GM19328 (cell line): ENCODE measurements at regions not wholly inside any gene's neighbourhood (a gene's known extent, or its start where the extent isn't known, plus 50 kb on each side); places are given as distances from the start of the nearest gene placed in this dataset.

Experiments used
- ATAC-seq: cut with Tn5 transposase; IDR thresholded peaks from one replicate; pipeline ENCODE4 v1.9.1; 2021; ENCODE audit warnings: mild to moderate bottlenecking, moderate library complexity; ENCODE audit not compliant: unreplicated experiment

DNA sequence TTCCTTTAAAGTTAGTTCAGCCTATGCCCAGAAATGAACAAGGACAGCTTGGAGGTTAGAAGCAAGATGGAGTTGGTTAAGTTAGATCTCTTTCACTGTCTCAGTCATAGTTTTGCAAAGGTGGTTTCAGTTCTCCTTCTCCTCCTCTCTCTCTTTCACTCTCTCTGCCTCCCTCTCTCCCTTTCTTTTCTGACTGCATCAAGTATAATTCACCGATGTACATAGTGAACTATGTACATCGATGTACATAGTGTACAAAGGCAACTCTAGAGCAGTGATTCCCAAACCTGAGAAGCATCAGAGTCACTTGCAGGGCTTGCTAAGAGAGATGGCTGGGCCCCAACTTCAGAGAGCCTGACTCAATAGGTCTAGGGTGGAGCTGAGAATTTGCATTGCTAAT, 1259.7 kb downstream of the TYW1 start:
- no peak for ATAC-seq

DNA sequence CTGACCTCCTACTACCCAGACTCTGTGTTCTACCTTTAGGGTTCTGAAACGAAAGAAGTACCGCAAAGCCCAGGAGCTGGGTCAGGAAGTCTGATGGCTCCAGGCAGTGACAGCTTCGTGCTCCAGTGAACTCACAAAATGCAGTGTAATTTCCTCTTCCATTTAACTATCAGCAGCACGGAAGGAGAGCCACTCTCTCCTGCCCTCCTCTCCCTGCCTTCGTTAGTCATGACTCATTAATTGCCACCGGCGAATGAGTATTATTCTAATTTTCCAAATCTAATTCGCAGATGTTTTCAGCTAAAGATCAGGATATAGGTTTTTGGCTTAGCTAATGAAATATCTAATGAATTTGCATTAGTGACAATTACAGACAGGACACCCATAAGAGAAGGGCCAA, 1262.0 kb downstream of the TYW1 start:
- ATAC-seq: no peak

DNA sequence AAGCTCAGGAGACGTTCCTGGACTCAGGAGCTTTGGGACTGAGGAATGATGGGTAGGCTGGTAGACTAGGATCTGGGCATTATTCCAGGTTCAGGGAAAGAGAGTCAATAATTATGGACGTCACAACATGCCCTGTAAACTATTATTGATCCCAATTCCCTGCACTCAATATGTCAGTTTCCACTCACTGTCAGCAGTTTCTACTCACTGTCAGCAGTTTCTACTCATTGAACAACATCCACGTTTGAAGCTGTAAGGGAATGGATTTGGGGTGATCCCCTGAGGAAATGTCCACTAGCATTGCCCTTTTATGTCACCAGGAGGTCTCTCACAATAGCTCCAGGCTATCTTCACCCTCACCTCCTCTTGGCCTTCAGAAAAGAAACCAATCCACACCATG, 1268.6 kb downstream of the TYW1 start:
- ATAC-seq: no peak

DNA sequence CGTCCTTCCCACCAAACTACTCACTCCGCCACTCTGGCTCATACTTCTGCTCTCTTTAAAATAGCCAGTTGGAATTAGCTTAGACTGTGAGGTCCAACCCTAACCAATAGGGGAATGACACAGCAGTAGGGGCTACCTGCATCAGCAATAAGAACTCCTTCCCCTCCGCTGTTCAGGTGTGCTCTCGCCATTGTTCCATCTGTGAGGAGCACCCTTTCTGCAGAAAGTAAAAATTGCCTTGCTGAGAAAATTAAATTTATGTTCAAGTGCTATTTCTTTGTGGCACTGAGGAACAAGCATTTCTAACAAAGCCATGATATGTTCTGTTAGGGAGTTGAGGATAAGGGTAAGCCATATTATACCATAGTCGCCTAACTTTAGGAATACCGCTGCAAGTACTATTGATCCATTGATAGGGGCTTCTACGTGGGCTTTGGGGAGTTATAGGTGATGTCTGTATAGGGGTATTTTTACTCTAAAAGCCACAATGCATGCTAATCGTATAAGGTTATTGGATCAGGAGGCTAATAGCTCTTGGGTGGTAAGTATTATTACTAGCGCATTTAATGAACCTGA, 1269.5 kb downstream of the TYW1 start:
- ATAC-seq: no peak

DNA sequence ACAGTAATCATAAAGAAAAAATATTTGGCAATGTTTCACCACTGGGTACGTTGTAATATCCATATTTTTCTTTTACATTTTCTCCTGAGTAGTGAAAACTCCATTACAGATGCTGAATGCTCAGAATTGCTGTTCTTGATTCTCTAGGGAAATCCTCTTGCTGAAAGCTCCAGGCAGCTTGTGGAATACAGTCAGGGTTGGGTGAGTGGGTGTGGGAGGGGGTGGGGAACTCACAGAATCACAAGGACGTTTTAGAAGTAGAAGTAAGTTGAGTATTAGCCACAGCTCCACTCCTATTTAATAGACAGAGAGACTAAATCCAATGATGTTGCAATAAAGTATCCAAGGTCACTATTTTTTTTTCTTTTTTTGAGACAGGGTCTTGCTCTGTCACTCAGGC, 1270.9 kb downstream of the TYW1 start:
- ATAC-seq: no peak

DNA sequence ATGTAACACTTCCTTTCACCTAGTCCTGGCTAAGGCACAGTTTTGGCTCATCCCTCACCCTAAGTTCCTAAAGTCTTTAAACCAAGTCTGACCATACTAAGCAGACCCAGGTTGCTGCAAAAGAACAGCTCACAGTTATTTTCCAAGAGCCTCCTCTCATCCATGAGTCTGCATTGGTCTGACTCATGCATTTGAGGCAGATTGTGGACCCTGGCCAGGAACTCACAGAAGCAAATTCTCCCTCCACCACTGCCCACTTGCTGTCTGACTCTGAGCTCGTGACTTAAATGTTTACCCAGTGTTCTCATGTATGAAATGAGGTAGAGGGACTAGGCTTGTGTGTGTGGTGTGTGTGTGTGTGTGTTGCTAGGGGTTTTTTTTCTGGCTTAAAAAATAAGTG, 1272.8 kb downstream of the TYW1 start:
- no peak for ATAC-seq

DNA sequence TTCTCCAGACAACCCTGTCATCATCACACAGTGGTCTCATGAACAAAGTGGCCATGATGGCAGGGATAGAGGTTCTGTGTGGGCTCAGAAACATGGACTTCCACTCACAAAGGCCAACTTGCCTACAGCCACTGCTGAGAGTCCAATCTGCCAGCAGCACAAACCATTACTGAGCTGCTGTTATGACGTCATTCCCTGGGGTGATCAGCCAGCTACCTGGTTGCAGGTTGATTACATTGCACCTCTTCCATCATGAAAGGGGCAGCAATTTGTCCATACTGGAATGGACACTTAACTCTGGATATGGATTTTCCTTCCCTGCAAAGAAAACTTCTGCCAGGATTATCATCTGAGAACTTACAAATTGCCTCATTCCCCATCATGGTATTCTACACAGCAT, 1275.9 kb downstream of the TYW1 start:
- no peak for ATAC-seq

DNA sequence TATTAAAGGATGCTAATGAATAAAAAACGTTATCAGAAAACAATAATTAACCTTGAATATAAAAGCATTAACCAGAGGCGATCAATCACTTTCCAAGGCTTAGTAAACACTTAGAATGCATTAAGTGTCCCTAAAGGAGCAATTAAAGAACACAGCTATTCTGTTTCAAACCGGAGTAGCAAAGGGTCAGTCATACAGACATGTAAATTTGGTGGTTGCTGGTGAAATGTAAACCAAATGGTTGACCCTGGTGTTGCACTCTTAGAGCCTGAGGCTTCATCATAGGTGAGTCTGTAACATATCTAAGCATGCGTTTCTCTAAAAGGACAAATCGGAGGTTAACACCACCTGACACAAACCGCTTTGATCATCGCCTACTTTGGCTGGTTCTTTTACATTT, 1280.1 kb downstream of the TYW1 start:
- ATAC-seq: no peak

DNA sequence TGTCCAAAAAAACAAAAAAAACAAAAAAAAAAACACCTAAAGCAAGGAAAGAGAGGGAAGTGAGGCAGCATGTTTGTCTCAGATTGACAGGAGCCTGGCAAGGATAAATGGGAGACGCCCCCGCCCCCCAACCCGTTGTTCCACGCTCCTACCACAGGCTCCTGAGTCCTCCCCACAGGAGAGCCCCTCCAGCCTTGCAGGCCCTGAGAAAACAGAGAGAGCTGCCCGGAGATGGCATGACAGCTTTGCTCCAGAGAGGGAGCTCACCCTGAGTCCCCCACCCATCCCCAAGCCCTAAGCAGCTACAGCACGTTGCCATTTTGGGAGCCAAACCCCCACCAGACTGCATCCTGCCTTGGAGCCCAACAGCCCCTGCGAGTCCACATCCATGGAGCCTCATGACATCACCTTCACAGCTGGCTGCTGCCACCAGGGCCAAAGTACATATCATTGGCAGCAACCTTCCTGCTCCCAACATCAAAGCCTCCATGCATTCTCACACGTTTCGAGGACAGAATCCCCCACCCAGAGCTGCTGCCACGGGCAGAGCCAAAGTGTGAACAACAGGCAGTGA, 1283.3 kb downstream of the TYW1 start:
- ATAC-seq: no peak

DNA sequence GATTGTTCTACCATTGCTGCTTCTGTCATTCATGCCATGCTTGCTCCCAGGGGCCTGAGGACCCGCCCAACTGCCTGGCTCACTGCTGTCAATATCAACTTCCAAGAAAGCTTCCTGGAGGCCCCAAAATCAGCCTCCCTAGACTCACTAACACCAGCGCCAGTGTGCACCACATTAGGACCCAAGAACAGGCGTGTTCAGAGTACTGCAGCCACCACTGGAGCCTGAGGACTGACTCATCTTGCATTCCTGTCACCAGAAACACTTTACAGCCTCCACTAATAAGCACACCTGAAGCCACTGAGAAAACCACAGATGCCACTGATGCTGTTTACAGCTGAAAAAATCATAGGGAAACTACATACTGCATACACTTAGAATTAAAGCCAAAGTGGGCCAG, 1284.3 kb downstream of the TYW1 start:
- no peak for ATAC-seq

DNA sequence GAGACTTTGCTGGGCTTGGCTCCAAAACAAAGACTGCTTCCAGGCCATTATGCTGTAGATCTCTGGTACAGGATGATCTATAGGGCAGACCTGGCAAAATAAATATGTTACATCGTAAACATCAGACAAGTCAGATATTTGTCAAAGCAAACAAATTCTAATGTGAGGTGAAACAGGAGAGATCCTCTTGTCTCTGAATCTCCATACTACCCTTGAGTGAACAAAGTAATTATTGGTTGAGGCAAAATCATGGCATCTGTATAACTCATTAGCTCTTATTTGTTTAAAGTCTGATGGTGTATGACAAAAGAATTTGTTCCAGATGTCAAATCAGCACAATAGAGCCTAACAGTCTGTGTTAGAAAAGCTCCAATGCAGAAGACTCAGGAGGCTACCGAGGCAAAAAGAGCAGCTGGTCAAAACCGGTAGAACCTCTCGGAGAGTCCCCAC, 1291.5 kb downstream of the TYW1 start:
- no peak for ATAC-seq

DNA sequence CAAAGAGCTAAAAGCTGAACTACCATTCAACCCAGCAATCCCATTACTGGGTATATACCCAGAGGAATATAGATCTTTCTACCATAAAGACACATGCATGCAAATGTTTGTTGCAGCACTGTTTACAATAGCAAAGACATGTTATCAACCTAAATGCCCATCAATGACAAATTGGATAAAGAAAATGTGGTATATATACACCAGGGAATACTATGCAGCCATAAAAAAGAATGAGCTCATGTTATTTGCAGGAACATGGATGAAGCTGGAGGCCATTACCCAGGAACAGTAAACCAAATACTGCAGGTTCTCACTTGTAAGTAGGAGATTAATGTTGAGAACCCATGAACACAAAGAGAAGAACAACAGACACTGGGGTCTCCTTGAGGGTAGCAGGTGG, 1295.1 kb downstream of the TYW1 start:
- no peak for ATAC-seq

DNA sequence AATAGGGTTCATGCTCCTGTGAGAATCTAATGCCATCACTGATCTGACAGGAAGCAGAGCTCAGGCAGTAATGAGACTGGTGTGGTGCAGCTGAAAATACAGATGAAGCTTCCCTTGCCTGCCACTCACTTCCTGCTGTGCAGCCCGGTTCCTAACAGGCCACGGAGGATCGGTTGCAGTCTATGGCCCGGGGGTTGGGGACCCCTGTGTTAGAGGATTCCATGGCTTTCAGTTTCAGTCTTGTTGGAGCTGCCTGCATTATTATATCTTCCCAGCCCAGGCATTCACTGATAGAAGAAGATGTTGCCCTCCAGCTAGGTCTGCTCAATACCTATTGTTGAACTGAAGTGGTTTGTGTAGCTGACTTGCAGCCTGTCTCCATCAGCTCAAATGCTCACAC, 1298.8 kb downstream of the TYW1 start:
- ATAC-seq: no peak

DNA sequence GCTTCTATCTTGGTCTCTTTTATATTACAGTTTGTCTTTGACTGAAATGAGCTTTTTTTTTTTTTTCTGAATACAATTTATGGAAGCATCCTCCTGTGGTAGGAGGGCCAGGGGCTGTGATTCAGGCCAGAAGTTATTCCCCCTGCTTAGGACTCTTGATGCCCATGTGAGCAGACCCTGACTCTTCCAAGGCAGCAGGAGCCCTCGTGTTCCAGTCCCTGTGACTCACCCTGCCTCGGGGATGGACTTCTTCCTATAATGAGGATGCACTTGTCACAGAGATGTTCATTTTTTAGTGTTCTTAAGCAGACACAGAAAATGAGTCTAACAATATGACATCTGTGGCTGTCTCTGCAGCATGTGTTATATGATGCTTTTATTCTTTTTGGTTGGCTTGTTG, 1293.7 kb upstream of the AUTS2 start:
- no peak for ATAC-seq

DNA sequence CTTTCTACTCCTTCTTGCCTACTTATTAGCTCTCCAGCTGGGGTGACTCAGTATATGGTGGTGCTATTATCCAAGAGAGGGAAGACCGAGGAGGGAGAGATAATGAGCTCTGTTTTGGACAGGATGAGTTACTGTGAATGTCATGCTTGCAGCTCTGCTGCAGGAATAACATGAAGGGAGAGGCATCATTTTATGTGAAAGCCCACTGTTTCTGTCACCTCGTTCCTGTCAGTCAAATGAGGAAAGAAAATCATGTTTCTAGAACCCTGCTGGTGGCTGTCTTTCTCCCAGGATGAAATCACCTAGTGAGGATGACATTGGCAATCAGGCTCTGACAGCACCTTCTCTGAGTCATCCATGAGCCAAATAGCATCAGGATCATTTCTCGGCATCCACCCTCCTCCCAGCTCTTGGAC, 1291.6 kb upstream of the AUTS2 start:
- no peak for ATAC-seq

DNA sequence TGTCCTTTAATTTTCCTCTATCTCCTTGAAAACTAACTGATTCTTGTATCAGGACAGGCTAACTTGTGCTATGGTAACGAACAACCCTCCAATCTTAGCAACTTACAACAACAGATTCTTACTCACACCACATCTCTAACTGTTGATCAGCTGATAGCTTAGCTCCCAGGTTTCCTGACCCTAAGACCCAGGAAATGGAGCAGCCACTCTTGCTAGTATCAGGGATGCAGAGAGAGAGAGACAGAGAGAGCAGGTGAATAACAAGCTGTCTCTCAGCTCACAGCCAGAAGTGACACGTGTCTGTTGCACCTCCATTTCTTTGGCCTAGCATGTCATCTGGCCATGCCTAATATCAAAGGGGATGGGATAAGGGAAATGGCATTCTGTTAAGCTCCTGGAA, 1289.0 kb upstream of the AUTS2 start:
- no peak for ATAC-seq

DNA sequence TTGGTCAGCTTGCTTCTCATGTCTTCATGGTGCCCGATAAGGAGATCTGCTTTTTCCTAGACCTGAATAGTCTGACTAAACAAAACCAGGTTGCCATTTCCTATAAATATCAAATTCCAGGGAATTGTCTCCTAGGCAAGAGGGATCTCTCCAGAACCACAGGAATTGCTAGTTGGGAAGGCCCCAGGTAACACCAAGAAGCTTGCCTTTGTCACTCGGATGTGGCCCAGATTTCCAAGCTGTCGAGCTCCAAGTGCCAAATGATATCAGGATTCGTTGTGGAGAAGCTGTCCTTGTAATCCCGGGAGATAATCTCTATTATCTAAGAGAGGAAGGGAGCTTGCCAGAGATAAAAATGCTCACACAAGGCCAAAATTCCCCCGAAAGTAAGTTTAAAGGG, 1288.5 kb upstream of the AUTS2 start:
- ATAC-seq: no peak

DNA sequence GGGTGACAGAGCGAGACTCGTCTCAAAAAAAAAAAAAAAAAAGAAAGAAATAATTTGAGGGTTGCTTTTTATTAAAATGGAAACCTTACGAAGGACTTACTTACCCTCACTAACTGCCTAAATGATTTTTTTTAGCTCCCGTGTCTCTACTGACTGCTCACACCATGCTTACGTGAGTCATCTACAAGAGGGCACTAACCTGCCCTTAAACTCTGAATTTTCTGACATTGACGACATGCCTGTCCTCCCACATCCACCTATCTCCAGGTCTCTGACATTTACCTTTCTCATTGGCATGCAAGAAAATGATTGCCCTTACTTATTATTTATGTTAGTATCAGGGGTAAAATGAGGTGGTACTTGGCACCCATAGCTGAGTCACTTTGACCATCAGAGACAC, 1286.3 kb upstream of the AUTS2 start:
- no peak for ATAC-seq

DNA sequence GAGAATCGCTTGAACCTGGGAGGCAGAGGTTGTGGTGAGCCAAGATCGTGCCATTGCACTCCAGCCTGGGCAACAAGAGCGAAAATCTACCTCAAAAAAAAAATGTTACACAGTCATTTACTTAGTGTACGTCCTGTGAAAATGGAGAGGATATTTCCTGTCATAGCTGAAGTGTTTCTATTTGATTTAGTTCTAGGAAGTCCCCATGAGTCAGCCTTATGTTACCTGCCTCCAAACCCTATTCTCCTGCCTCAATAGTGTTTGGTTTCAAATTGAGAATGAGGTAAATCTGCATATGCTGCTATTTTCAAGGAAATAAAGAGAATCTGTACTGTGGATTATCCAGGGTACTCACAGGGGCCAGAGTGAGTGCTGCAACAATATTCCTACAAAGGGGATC, 1284.5 kb upstream of the AUTS2 start:
- ATAC-seq: no peak

DNA sequence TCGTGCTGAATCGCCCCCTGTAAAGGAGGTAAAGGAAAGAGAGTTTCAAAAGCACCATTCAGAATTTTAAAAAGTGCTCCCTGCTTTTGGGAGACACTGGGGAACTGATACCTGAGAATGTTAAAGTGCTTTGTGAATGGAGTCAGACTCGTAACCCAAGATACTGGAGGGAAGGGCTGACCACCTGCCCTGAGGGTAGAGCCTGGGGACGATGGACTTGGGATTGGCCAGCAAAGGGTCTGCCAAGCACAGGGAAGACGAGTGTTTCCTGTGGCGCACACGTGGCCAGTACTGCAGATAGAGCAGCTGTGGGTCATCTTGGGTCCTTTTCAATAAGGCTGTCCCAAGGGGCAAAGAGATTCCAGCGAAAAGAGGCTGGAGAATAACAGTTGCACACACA, 1284.1 kb upstream of the AUTS2 start:
- ATAC-seq: no peak

DNA sequence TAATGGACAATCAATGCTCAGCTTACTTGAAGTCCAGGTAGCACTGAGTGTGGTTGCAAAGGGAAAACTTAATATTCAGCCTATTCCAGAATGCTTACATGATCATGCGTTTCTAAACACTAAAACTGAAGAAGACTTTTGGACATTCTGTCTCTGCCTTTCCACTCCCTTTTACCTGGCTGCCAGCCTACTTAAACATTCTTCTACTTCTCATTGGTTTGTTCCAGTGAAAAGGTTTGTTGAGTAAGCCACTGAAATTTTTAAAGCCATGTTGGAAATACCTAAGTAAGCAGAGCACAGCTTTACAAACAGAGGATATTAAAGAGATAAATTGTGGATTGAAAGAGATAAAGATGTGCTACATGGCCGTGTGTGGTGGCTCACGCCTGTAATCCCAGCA, 1280.8 kb upstream of the AUTS2 start:
- no peak for ATAC-seq

DNA sequence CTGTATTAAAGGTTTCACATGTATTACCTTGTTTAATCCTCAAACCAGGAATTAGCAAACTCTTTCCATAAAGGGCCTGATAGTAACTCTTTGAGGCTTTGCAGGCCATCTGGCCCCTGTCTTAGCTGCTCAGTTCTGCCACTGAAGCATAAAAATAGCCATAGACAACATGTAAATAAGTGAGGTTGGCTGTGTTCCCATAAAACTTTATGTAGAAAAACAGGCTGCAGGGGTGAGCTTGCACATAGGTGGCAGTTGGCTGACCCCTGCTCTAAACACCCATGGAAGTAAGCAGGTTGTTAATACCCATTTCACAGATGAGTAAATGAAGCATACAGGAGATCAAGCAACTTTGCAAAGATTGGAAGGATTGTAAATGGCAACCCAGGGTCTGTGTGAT, 1279.2 kb upstream of the AUTS2 start:
- ATAC-seq: no peak

DNA sequence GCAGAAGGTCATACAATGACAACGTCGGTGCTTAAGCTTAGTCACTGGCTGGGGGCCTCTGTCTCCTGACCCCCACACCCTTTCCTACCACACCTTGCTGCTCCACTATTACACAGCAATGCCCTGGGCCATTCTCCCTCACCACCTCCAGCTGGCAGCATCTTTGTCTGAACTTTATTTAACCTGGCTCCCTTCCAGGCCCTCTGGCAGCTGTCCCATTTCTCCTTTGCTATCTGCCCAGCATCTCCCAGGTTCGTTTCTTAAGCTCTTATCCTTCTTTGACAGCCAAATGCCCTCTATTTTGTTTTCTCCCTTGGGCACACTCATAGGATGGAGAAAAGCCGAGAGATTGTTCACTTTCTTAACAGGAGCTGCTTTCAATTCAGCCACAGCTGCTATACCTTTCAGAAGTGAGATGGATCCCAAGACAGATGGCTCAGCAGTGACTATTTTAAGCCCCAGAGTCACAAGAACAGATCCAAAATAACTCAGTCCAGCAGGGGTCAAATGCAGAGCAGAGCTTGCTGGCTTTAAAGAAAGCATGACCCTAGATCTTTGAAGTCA, 1277.1 kb upstream of the AUTS2 start:
- no peak for ATAC-seq
